ENCODE measurements at regions not wholly inside any gene's neighbourhood (a gene's known extent, or its start where the extent isn't known, plus 50 kb on each side); places are given as distances from the start of the nearest gene placed in this dataset.
A peak's percentile ranks its signal among the peaks of the same experiment; 100 is the strongest.

GRCh38 chr10:53140506-53140905 lies 367.9 kb upstream of the MBL2 start:
- in situ Hi-C loops (cut with HindIII; ENCODE audit: low sequenced_read_pairs) = no loop called here
- no peak for TF ChIP-seq CTCF (IDR thresholded peaks at IDR 0.05; ENCODE audit: low read depth, low read length, missing control alignments)
- DNase-seq (ENCODE audit: low read depth) = peak; percentile 0
- H3K4me3 ChIP-seq (ENCODE audit: low read depth, low read length) = no peak overlapping the region

GRCh38 chr10:53135897-53136253 lies 363.3 kb upstream of the MBL2 start:
- in situ Hi-C loops (cut with HindIII; ENCODE audit: low sequenced_read_pairs) = no loop called here
- H3K4me3 ChIP-seq (ENCODE audit: low read depth, low read length) = no peak overlapping the region
- TF ChIP-seq CTCF (IDR thresholded peaks at IDR 0.05; ENCODE audit: low read depth, low read length, missing control alignments) = no peak
- DNase-seq (ENCODE audit: low read depth) = no peak

- TF ChIP-seq CTCF (IDR thresholded peaks at IDR 0.05; ENCODE audit: low read depth, low read length, missing control alignments) = no peak
- no peak overlapping the region for H3K4me3 ChIP-seq (ENCODE audit: low read depth, low read length)
- DNase-seq (ENCODE audit: low read depth) = no peak
- in situ Hi-C loops (cut with HindIII; ENCODE audit: low sequenced_read_pairs) = no loop called here
Observed at GRCh38 chr10:53135213-53135896, 362.8 kb upstream of the MBL2 start.

GRCh38 chr10:53134050-53134449 lies 361.5 kb upstream of the MBL2 start:
- no peak for TF ChIP-seq CTCF (IDR thresholded peaks at IDR 0.05; ENCODE audit: low read depth, low read length, missing control alignments)
- in situ Hi-C loops (cut with HindIII; ENCODE audit: low sequenced_read_pairs) = no loop called here
- DNase-seq (ENCODE audit: low read depth) = no peak
- H3K4me3 ChIP-seq (ENCODE audit: low read depth, low read length) = no peak overlapping the region

GRCh38 chr10:53130337-53130736 lies 357.8 kb upstream of the MBL2 start:
- TF ChIP-seq CTCF (IDR thresholded peaks at IDR 0.05; ENCODE audit: low read depth, low read length, missing control alignments) = no peak
- DNase-seq (ENCODE audit: low read depth) = no peak
- H3K4me3 ChIP-seq (ENCODE audit: low read depth, low read length) = no peak overlapping the region
- in situ Hi-C loops (cut with HindIII; ENCODE audit: low sequenced_read_pairs) = no loop called here

GRCh38 chr10:53127686-53128085 lies 355.1 kb upstream of the MBL2 start:
- no peak overlapping the region for H3K4me3 ChIP-seq (ENCODE audit: low read depth, low read length)
- in situ Hi-C loops (cut with HindIII; ENCODE audit: low sequenced_read_pairs) = no loop called here
- DNase-seq (ENCODE audit: low read depth) = no peak
- TF ChIP-seq CTCF (IDR thresholded peaks at IDR 0.05; ENCODE audit: low read depth, low read length, missing control alignments) = no peak

All from astrocyte of the cerebellum (primary cell).